SK-N-SH (cell line): ENCODE measurements at regions not wholly inside any gene's neighbourhood (a gene's known extent, or its start where the extent isn't known, plus 50 kb on each side); places are given as distances from the start of the nearest gene placed in this dataset.
"Not testable (repeated sequence)": the region's sequence is repeated elsewhere in the genome, so short reads cannot be mapped to it uniquely, and the experiment has no call there.

Experiments
- CTCF ChIA-PET: fragments of 300-600, 350-600 bp; formaldehyde crosslinking; extraction: SDS; loops from one replicate; lab custom pipeline; 2021; lab: Yijun Ruan, JAX
- POLR2A ChIA-PET: fragments of 350-600 bp; sonication (Branson Sonifier 250); formaldehyde crosslinking; extraction: SDS; loops from one replicate; lab custom pipeline; 2020; ENCODE audit warnings: antibody characterized with exemption, inconsistent platforms; lab: Yijun Ruan, JAX
- DNase-seq: peaks from one replicate; pipeline ENCODE4 v3.0.0; 2012
- H2AFZ ChIP-seq: fragments of 200-600 bp; sonication (generic); 2 replicates; pipeline ENCODE4 v1.8.1; 2016; ENCODE audit warnings: antibody characterized with exemption, mild to moderate bottlenecking, low read depth
- H3F3A ChIP-seq: fragments of 200-600 bp; sonication (generic); replicated peaks from 2 replicates; pipeline ENCODE3; 2016; ENCODE audit warnings: antibody characterized with exemption, mild to moderate bottlenecking; ENCODE audit not compliant: insufficient read depth
- H3K27ac ChIP-seq, 2 experiments: fragments of 200-500 bp in 1 of 2; fragments of 200-600 bp in 1 of 2; sonication (Bioruptor generic) in 1 of 2; sonication (generic), shearing (Covaris generic) in 1 of 2; 2 replicates each; pipeline versions ENCODE4 v1.5.1 to v1.6.1; 2014 to 2016; ENCODE audit warnings: low read depth in 2 of 2, inconsistent platforms in 1 of 2, low read length in 1 of 2, mild to moderate bottlenecking in 1 of 2, mixed read lengths in 1 of 2
- H3K27me3 ChIP-seq: fragments of 200-600 bp; sonication (generic), shearing (Covaris generic); 2 replicates; pipeline ENCODE4 v1.6.1; 2016; ENCODE audit warnings: mixed run types; ENCODE audit not compliant: insufficient read depth
- H3K36me3 ChIP-seq, 2 experiments: fragments of 200-500 bp in 1 of 2; fragments of 200-600 bp in 1 of 2; sonication (Bioruptor generic) in 1 of 2; sonication (generic) in 1 of 2; replicated peaks in 1 of 2; 2 replicates each; pipeline versions ENCODE3 to v1.5.1; 2014 to 2016; ENCODE audit warnings: low read length in 1 of 2, mild to moderate bottlenecking in 1 of 2; ENCODE audit not compliant: insufficient read depth in 2 of 2, control insufficient read depth in 1 of 2
- H3K4me1 ChIP-seq, 2 experiments: fragments of 200-500 bp in 1 of 2; fragments of 200-600 bp in 1 of 2; sonication (Bioruptor generic) in 1 of 2; sonication (generic), shearing (Covaris generic) in 1 of 2; 2 replicates each; pipeline versions ENCODE4 v1.5.1 to v1.6.1; 2014 to 2016; ENCODE audit warnings: low read depth in 1 of 2, low read length in 1 of 2, mixed run types in 1 of 2; ENCODE audit not compliant: insufficient read depth in 2 of 2, control insufficient read depth in 1 of 2
- H3K4me2 ChIP-seq: fragments of 200-600 bp; sonication (generic), shearing (Covaris generic); 2 replicates; pipeline ENCODE4 v1.6.1; 2017; ENCODE audit warnings: mixed run types
- H3K4me3 ChIP-seq, 2 experiments: fragments of 200-500 bp in 1 of 2; fragments of 200-600 bp in 1 of 2; sonication (Bioruptor generic) in 1 of 2; sonication (generic), shearing (Covaris generic) in 1 of 2; 2 replicates each; pipeline versions ENCODE4 v1.5.1 to v1.8.1; 2014 to 2016; ENCODE audit warnings: low read depth in 2 of 2, inconsistent platforms in 1 of 2, low read length in 1 of 2, mild to moderate bottlenecking in 1 of 2, mixed read lengths in 1 of 2, moderate library complexity in 1 of 2
- H3K79me2 ChIP-seq: fragments of 200-600 bp; sonication (generic); 2 replicates; pipeline ENCODE4 v1.8.1; 2017; ENCODE audit warnings: mild to moderate bottlenecking; ENCODE audit not compliant: insufficient read depth
- H3K9ac ChIP-seq: fragments of 200-600 bp; sonication (generic); 2 replicates; pipeline ENCODE4 v1.6.1; 2017; ENCODE audit warnings: mixed run types
- H3K9me2 ChIP-seq: fragments of 200-600 bp; sonication (generic); 2 replicates; pipeline ENCODE4 v1.6.1; 2017; ENCODE audit warnings: mixed run types
- H3K9me3 ChIP-seq: fragments of 200-600 bp; sonication (generic); 2 replicates; pipeline ENCODE4 v1.6.1; 2017; ENCODE audit warnings: mixed run types, mild to moderate bottlenecking, moderate library complexity
- H4K20me1 ChIP-seq: fragments of 200-600 bp; sonication (generic); 2 replicates; pipeline ENCODE4 v1.6.1; 2017; ENCODE audit warnings: mild to moderate bottlenecking, mixed run types; ENCODE audit not compliant: insufficient read depth
- EZH2phosphoT487 ChIP-seq: fragments of 200-600 bp; sonication (generic); IDR thresholded peaks from 2 replicates; pipeline ENCODE4 v1.6.1; 2017; ENCODE audit warnings: low read depth, mixed run types, mild to moderate bottlenecking, antibody characterized with exemption, moderate library complexity, borderline replicate concordance
- JUND ChIP-seq: IDR thresholded peaks from 2 replicates; pipeline ENCODE4 v1.4.0; 2012
- NRF1 ChIP-seq: IDR thresholded peaks from 2 replicates; pipeline ENCODE4 v1.6.1; 2012; ENCODE audit warnings: low read depth, mild to moderate bottlenecking, low read length
- RCOR1 ChIP-seq: fragments of 150-350 bp; IDR thresholded peaks from 2 replicates; pipeline ENCODE4 v1.6.1; 2017; ENCODE audit warnings: antibody characterized with exemption, low read length
- RFX5 ChIP-seq: IDR thresholded peaks from 2 replicates; pipeline ENCODE4 v1.6.1; 2012; ENCODE audit warnings: mild to moderate bottlenecking, improper control_type of control experiment, low read length
- RXRA ChIP-seq: IDR thresholded peaks from 2 replicates; pipeline ENCODE4 v1.4.0; 2012; ENCODE audit warnings: low read depth, mild to moderate bottlenecking, borderline replicate concordance
- SIN3A ChIP-seq: IDR thresholded peaks from 2 replicates; pipeline ENCODE4 v1.6.1; 2012; ENCODE audit warnings: low read depth, mild to moderate bottlenecking, low read length, moderate library complexity, borderline replicate concordance
- SMC3 ChIP-seq: IDR thresholded peaks from 2 replicates; pipeline ENCODE4 v1.6.1; 2012; ENCODE audit warnings: low read depth, low read length, improper control_type of control experiment
- WGBS: methylation state at CpG from one replicate; pipeline ENCODE4 v1.1.6; 2017; ENCODE audit warnings: low lambda C conversion rate; 5-methylcytosine and 5-hydroxymethylcytosine counted together
- TF ChIP-seq, protein P1 (sequence below): fragments of 200-600 bp; sonication (generic); IDR thresholded peaks from 2 replicates; pipeline ENCODE4 v1.6.1; 2017; ENCODE audit warnings: antibody characterized with exemption, mild to moderate bottlenecking, moderate library complexity
- TF ChIP-seq, protein P2 (sequence below): IDR thresholded peaks from 2 replicates; pipeline ENCODE4 v1.4.0; 2012; ENCODE audit warnings: low read depth

GRCh38 chr18:14964406-14964805, 216.4 kb downstream of the ANKRD30B start:
- ChIA-PET POLR2A (no interaction called here), CTCF (no interaction called here)
- no peak overlapping the region for H3K4me3 ChIP-seq
- no peaks in the 10 kb centered on the region for H3K36me3 ChIP-seq
- no peak overlapping the region for H3K4me2 ChIP-seq
- no peaks in the 10 kb centered on the region for H3F3A ChIP-seq
- H3K27me3 ChIP-seq: peaks cover 5% of the 10 kb centered on the region; the same call in 1 of the 2 replicates
- TF ChIP-seq, protein P1, sequence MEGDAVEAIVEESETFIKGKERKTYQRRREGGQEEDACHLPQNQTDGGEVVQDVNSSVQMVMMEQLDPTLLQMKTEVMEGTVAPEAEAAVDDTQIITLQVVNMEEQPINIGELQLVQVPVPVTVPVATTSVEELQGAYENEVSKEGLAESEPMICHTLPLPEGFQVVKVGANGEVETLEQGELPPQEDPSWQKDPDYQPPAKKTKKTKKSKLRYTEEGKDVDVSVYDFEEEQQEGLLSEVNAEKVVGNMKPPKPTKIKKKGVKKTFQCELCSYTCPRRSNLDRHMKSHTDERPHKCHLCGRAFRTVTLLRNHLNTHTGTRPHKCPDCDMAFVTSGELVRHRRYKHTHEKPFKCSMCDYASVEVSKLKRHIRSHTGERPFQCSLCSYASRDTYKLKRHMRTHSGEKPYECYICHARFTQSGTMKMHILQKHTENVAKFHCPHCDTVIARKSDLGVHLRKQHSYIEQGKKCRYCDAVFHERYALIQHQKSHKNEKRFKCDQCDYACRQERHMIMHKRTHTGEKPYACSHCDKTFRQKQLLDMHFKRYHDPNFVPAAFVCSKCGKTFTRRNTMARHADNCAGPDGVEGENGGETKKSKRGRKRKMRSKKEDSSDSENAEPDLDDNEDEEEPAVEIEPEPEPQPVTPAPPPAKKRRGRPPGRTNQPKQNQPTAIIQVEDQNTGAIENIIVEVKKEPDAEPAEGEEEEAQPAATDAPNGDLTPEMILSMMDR: no peak
- TF ChIP-seq RCOR1: no peak
- TF ChIP-seq SIN3A: no peak
- H4K20me1 ChIP-seq: no peaks in the 10 kb centered on the region
- no peak overlapping the region for H3K27ac ChIP-seq
- H3K4me1 ChIP-seq: peaks cover 0 to 5% of the 10 kb centered on the region in 2 experiments; a peak in 1 of 4 replicates
- DNase-seq: no peak
- no peaks in the 10 kb centered on the region for H3K9me3 ChIP-seq
- H3K9me2 ChIP-seq: no peaks in the 10 kb centered on the region
- H2AFZ ChIP-seq: no peak overlapping the region
- no peak overlapping the region for H3K9ac ChIP-seq
- no peaks in the 10 kb centered on the region for H3K79me2 ChIP-seq

- CTCF ChIA-PET, H3K4me3 ChIP-seq, H3K9ac ChIP-seq, H4K20me1 ChIP-seq, H3F3A ChIP-seq, H3K27me3 ChIP-seq, H3K9me3 ChIP-seq, H3K79me2 ChIP-seq, H2AFZ ChIP-seq, H3K9me2 ChIP-seq, H3K4me1 ChIP-seq, H3K4me2 ChIP-seq, POLR2A ChIA-PET, H3K27ac ChIP-seq, H3K36me3 ChIP-seq, DNase-seq: not testable (repeated sequence)
- 17% methylated on average over 4 of the region's 4 CpGs for WGBS
These were observed 217.0 kb downstream of the ANKRD30B start for GRCh38 chr18:14964976-14965375.

DNA sequence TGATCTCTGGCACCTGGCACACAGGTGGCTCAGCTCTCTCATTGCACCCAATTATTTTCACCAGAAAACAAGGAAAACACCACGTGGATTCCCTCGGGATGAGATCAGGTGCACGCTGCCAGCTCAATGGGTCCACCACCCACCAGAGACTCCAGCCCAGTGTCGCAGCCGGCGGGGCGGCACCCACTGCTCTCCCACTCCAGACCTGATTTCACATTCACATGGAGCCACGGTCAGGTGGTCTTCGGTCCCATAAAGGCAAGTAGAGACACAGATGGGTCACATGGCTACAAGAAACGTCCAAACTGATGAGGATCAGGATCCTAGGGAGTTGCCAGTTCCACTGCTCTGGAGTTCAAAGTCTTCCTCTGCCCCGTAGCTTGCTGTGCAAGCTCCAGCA, 217.6 kb downstream of the ANKRD30B start:
- Histone ChIP-seq H3K27me3 (no peaks in the 10 kb centered on the region), H3K36me3 (no peaks in the 10 kb centered on the region), H3K4me1 (peaks cover 0 to 13% of the 10 kb centered on the region in 2 experiments; a peak in 2 of 4 replicates), H4K20me1 (no peaks in the 10 kb centered on the region), H3K9me2 (no peaks in the 10 kb centered on the region), H3K79me2 (no peaks in the 10 kb centered on the region), H3K9me3 (no peaks in the 10 kb centered on the region), H3K4me2 (no peak overlapping the region), H3F3A (peaks cover 9% of the 10 kb centered on the region), H3K4me3 (no peak overlapping the region), H3K9ac (no peak overlapping the region), H3K27ac (no peak overlapping the region), H2AFZ (no peak overlapping the region)
- TF ChIP-seq NRF1 (no peak), EZH2phosphoT487 (no peak), RFX5 (no peak), JUND (no peak), RXRA (no peak), SMC3 (no peak)
- TF ChIP-seq, protein P2, sequence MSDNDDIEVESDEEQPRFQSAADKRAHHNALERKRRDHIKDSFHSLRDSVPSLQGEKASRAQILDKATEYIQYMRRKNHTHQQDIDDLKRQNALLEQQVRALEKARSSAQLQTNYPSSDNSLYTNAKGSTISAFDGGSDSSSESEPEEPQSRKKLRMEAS: no peak
- DNase-seq: no peak
- 21% methylated on average over 11 of the region's 11 CpGs for WGBS
- ChIA-PET POLR2A (no interaction called here), CTCF (no interaction called here)

GRCh38 chr18:14967246-14967645, 219.3 kb downstream of the ANKRD30B start:
- H3K79me2 ChIP-seq, H2AFZ ChIP-seq, POLR2A ChIA-PET, H3K4me2 ChIP-seq, H3K36me3 ChIP-seq, H3K9me2 ChIP-seq, DNase-seq, H3K9ac ChIP-seq, H3K9me3 ChIP-seq, H3K4me3 ChIP-seq, H3K27me3 ChIP-seq, H4K20me1 ChIP-seq, H3K27ac ChIP-seq: not testable (repeated sequence)
- WGBS: 23% methylated on average over 3 of the region's 3 CpGs
- Histone ChIP-seq H3F3A (peaks cover 23% of the 10 kb centered on the region), H3K4me1 (peaks cover 0 to 20% of the 10 kb centered on the region in 2 experiments; a peak in 2 of 4 replicates)
- CTCF ChIA-PET: interaction anchor here (0.6 kb wide), 1 partner anchor 14 kb away, joined by 3 read pairs; no protein-coding TSS in a partner anchor
